Hematopoietic multipotent progenitor cell treated with erythropoietin and hydrocortisone succinate and interleukin-3 and kit ligand, for 17 days (in vitro differentiated cells): ENCODE measurements at regions not wholly inside any gene's neighbourhood (a gene's known extent, or its start where the extent isn't known, plus 50 kb on each side); places are given as distances from the start of the nearest gene placed in this dataset.
"Not testable (repeated sequence)": the region's sequence is repeated elsewhere in the genome, so short reads cannot be mapped to it uniquely, and the experiment has no call there.

ENCODE experiments used
- DNase-seq: peaks from one replicate; pipeline ENCODE4 v3.0.0-alpha.2; 2015; ENCODE audit warnings: low spot score

DNA sequence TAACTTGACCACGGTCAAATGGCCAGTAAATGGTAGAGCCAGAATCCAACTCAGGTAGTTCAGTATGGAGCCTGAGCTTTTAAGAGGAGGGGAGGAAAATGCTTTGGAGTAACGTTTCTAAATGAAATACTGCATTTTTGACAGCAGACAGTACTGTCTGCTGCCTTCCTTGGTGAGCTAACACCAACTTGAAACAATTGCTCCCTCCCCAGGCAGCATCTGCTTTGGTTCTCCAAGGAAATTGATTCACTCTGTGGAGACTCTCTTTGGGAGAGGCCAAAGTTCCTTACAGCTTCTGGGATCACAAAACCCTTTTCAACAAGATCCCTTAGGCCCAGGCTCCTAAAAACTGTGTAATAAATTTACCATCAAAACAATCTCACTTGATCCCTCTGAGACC, 75.2 kb upstream of the SSBP2 start:
- DNase-seq, result no peak

DNA sequence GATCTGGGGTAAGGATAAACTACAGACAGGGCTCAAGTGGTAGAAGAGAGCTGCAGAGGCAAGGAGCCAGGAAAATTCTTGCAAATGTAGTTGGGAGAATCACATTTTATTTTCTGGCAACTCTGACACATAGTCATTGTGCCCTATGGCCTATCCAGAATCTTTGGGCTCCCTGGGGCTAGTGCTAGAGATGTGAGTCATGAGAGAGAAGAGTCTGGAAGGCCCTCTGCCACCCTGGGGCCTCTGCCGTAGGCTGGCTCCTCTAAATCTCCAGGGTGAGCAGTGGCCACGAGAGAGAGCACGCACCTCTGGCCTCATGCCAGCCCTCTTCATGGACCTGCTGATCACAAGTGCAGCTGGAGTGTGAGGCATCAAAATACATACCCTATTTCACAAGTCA, 74.3 kb upstream of the SSBP2 start:
- DNase-seq, result peak; percentile 27

DNA sequence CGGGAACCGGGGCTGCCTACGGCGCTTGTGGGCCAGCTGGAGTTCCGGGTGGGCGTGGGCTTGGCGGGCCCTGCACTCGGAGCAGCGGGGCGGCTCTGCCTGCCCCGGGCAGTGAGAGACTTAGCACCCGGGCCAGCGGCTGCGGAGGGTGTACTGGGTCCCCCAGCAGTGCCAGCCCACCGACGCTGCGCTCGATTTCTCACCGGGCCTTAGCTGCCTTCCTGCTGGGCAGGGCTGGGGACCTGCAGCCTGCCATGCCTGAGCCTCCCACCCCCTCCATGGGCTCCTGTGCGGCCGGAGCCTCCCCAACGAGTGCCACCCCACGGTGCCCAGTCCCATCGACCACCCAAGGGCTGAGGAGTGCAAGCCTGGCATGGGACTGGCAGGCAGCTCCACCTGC, 72.8 kb upstream of the SSBP2 start:
- not testable (repeated sequence) for DNase-seq

DNA sequence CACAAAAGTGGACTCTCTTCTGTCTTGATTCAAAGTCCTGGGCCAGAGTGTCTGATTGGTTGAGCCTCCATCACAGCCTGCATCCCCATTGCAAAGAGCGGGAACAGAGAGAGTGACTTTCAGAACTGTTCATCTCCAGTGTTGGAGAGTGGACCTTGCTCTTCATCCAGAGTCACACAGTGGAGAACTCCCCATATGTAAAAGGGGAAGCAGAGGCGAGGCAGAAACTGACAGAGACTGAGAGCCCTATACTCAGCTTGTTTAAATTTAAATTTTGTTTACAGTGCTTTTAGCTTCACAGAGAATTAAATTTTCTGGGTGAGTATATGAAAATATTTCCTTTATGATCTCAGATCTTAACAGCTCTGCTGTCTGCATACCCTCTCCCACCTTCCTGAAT, 70.0 kb upstream of the SSBP2 start:
- no peak for DNase-seq

DNA sequence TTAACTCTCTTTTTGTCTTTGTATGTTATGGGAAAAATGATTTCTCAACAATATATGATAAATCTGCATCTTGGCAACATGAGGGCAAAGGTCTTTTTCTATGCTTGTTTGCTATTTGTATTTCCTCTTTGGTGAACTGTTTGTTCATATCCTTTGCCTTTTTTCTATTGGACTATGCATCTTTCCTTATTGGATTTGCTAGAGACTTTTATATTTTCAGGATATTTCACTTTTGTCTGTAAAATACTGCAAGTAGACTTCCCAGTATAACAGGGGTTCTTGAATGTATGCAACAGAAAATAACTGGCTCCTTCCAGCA, 69.4 kb upstream of the SSBP2 start:
- DNase-seq, result no peak

DNA sequence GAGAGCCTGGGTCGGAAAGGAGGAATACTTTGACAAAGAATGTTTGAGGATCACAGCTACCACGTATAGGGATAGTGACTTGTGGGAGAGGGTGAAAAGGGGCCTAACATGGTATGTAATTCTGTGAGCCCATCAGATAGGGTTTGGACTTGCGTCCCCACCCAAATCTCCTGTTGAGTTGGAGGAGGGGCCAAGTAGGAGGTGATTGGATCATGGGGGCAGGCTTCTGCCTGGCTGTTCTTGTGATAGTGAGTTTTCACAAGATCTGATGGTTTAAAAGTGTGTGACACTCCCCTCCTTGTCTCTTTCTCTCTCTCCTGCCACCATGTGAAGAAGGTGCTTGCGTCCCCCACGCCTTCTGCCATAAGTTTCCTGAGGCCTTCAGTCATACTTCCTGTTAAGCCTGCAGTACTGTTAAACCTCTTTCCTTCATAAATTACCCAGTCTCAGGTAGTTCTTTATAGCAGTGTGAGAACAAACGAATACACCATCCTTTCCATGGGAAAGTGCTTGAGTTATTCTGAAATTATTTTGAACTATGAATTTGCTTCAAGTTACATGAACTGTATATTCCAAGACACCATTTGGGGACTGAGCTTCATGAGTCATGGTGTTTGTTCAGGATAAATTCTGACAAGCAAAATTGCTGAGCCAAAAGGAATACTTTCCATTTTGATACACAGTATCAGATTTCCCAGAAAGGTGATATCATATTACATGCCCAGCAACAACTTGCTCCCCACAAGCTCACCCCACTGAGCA, 68.8 kb upstream of the SSBP2 start:
- no peak for DNase-seq

DNA sequence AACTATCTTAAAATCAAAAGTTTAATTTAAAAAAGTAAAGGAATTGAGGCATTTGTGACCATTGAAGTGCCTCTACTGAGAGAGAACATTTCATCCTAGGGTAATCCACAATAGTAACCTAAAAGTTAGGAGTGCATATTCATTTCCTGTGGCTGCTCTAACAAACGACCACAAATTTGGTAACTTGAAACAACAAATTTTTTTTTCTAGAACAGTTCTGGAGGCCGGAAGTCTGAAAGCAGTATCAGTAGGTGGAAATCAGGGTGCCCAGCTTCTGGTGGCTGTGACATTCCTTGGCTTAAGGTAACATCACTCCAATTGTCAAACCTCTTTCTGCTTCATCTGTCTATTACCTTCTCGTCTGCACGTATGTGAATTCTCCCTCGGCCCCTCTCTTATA, 67.1 kb upstream of the SSBP2 start:
- DNase-seq, result no peak

DNA sequence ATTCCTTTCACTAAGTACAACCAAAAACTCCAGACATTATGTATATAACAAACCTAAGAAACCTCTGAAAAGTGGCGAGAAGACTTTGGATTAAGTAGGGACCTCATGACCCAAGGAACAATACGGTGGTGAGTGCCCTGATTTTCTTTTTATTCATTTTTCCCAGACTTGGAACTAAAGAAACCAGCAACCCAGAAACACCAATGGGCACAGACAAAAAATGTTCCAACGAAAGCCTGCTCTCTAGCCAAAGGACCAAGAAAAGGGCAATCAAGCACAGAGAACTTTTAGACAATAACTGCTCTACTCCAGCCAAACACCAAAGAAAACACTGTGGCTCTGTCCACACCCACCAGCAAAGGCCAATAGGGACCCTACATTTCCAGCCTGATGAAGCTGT, 66.2 kb upstream of the SSBP2 start:
- no peak for DNase-seq

DNA sequence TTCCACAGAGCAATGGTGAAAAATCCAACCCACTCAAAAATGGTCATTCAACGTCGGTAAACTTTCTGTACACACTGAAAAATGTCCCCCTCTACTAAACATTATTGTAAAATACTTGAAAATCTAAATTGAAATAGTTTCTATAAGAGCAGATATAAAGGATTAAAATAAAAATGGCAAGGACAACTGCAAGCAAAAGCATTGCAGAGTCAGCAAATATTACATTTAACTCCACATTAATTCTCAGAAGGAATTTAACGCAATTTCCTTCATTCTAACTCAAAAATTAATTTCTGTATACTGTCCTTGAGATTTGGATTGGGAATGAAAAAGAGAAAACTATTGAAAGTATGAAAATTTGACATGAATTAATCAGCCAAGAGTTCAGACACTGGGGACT, 64.4 kb upstream of the SSBP2 start:
- no peak for DNase-seq

DNA sequence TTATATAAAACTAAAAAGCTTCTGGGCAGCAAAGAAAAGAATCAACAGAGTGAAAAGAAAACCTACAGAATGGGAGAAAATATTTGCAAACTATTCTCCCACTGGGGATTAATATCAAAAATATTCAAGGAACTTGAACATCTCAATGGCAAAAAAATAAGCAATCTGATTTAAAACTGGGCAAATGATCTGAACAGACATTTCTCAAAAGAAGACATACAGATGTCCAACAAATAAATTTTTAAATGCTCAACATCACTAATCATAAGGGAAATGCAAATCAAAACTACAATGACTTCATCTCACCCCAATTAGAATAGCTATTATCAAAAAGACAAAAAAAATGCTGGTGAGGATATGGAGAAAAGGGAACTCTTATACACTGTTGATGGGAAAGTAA, 57.2 kb upstream of the SSBP2 start:
- DNase-seq, result no peak

DNA sequence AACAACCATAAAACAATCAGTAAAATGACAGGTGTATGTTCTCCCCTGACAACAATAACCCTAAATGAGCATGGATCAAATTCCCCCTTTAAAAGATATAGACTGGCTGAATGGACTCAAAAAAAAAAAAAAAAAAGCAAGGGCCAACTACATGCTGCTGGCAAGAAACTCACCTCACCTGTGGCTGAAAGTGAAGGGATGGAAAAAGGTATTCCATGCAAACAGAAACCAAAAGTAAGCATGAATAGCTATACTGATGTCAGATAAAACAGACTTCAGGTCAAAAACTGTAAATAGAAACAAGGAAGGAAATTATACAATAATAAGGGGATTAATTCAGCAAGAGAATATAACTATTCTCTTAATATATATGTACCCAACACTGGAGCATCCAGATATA, 54.2 kb upstream of the SSBP2 start:
- no peak for DNase-seq

DNA sequence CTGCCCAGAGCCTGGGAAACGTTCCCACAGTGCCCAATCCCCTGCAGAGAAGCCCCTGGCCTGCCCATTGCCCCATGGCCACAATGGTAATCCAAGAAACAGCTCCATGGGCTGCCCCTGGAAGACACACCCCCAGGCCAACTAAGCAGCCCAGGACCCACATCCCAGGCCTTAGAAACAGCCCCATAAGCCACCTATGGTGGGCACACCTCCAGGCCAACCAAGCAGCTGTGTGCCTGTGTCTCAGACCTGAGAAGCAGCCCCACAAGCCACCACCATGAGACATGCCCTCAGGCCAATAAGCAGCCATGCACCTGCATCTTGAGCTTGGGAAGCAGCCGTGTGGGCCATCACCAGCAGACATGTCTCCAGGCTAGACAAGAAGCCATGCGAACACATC, 52.9 kb upstream of the SSBP2 start:
- no peak for DNase-seq

DNA sequence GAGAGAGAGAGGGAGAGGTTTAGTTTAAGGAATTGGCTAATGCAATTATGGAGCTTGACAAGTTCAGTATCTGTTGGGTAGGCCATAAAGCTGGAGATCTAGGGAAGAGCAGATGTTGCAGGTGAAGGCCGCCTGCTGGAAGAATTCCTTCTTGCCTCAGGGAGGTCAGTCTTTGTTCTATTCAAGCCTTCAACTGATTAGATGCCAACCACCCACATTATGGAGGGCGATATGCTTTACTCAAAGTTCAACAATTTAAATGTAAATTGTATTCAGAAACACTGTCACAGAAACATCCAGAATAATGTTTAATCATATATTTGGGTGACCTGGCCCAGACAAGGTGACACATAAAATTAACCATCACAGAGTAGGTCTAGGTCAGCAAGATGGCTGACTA, 51.7 kb upstream of the SSBP2 start:
- DNase-seq, result no peak

DNA sequence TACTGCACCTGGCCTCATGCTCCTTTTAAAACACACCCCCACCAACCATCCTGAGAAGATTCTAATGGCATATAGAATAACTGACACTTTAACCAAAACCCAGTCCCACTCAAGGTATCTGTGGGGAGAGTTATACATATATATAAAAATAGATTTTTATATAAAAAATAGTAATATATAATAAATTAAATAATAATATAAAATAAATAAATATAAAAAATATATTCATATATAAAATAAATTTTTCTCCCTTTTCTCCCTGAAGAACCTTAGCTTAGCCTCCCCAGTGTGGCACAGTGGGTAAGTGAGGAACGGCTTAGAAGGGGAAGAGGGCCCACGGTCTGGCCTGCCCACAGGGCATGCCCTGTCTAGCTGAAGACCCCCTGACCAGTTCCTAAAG, 51.1 kb upstream of the SSBP2 start:
- no peak for DNase-seq

DNA sequence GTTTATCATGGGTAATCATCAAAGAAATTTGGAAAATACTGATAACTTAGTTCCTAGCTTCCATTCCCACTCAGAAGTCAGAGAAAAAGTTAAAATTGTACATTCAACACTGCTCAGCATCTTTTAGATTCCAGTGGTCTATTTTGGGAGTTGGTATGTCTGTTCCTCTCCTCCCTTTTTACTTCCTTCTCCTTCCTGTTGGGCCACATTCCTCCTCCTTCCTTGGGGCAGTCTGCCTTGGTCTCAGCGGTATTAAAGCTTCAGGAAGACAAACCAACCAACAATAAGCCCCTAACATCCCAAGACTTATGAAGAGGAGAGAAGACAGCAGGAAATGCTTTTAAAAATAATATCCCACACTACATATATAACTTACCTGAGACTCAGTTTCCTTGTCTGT, 49.9 kb upstream of the SSBP2 start:
- no peak for DNase-seq
